HL-60 (cell line): ENCODE measurements at regions not wholly inside any gene's neighbourhood (a gene's known extent, or its start where the extent isn't known, plus 50 kb on each side); places are given as distances from the start of the nearest gene placed in this dataset.
"Not testable (repeated sequence)": the region's sequence is repeated elsewhere in the genome, so short reads cannot be mapped to it uniquely, and the experiment has no call there.

ENCODE experiments used
- GABPA ChIP-seq: IDR thresholded peaks from 2 replicates; pipeline ENCODE4 v1.6.1; 2012; ENCODE audit warnings: low read depth
- POLR2AphosphoS5 ChIP-seq: IDR thresholded peaks from 2 replicates; pipeline ENCODE4 v1.6.1; 2012; ENCODE audit warnings: low read depth
- TF ChIP-seq, protein P1 (sequence below): IDR thresholded peaks from one replicate; pipeline ENCODE4 v1.5.1; 2011; ENCODE audit warnings: low read length, control low read depth, inconsistent platforms; ENCODE audit not compliant: insufficient read depth
- TF ChIP-seq, protein P2 (sequence below): IDR thresholded peaks from 2 replicates; pipeline ENCODE4 v1.6.1; 2012; ENCODE audit warnings: low read depth; ENCODE audit not compliant: insufficient replicate concordance

DNA sequence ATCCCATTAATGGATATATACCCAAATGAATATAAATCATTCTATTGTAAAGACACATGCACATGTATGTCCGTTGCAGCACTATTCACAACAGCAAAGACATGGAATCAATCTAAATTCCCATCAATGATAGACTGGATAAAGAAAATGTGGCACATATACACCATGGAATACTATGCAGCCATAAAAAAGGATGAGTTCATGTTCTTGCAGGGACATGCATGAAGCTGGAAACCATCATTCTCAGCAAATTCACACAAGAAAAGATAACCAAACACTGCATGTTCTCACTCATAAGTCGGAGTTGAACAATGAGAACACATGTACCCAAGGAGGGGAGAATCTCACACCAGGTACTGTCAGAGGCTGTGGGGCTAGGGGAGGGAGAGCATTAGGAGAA, 182.6 kb upstream of the AR start:
- TF ChIP-seq POLR2AphosphoS5, GABPA: not testable (repeated sequence)
- TF ChIP-seq, protein P1, sequence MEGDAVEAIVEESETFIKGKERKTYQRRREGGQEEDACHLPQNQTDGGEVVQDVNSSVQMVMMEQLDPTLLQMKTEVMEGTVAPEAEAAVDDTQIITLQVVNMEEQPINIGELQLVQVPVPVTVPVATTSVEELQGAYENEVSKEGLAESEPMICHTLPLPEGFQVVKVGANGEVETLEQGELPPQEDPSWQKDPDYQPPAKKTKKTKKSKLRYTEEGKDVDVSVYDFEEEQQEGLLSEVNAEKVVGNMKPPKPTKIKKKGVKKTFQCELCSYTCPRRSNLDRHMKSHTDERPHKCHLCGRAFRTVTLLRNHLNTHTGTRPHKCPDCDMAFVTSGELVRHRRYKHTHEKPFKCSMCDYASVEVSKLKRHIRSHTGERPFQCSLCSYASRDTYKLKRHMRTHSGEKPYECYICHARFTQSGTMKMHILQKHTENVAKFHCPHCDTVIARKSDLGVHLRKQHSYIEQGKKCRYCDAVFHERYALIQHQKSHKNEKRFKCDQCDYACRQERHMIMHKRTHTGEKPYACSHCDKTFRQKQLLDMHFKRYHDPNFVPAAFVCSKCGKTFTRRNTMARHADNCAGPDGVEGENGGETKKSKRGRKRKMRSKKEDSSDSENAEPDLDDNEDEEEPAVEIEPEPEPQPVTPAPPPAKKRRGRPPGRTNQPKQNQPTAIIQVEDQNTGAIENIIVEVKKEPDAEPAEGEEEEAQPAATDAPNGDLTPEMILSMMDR, result not testable (repeated sequence)
- TF ChIP-seq, protein P2, sequence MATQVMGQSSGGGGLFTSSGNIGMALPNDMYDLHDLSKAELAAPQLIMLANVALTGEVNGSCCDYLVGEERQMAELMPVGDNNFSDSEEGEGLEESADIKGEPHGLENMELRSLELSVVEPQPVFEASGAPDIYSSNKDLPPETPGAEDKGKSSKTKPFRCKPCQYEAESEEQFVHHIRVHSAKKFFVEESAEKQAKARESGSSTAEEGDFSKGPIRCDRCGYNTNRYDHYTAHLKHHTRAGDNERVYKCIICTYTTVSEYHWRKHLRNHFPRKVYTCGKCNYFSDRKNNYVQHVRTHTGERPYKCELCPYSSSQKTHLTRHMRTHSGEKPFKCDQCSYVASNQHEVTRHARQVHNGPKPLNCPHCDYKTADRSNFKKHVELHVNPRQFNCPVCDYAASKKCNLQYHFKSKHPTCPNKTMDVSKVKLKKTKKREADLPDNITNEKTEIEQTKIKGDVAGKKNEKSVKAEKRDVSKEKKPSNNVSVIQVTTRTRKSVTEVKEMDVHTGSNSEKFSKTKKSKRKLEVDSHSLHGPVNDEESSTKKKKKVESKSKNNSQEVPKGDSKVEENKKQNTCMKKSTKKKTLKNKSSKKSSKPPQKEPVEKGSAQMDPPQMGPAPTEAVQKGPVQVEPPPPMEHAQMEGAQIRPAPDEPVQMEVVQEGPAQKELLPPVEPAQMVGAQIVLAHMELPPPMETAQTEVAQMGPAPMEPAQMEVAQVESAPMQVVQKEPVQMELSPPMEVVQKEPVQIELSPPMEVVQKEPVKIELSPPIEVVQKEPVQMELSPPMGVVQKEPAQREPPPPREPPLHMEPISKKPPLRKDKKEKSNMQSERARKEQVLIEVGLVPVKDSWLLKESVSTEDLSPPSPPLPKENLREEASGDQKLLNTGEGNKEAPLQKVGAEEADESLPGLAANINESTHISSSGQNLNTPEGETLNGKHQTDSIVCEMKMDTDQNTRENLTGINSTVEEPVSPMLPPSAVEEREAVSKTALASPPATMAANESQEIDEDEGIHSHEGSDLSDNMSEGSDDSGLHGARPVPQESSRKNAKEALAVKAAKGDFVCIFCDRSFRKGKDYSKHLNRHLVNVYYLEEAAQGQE, result not testable (repeated sequence)
